ENCODE measurements at regions not wholly inside any gene's neighbourhood (a gene's known extent, or its start where the extent isn't known, plus 50 kb on each side); places are given as distances from the start of the nearest gene placed in this dataset.
A peak's percentile ranks its signal among the peaks of the same experiment; 100 is the strongest.

DNA sequence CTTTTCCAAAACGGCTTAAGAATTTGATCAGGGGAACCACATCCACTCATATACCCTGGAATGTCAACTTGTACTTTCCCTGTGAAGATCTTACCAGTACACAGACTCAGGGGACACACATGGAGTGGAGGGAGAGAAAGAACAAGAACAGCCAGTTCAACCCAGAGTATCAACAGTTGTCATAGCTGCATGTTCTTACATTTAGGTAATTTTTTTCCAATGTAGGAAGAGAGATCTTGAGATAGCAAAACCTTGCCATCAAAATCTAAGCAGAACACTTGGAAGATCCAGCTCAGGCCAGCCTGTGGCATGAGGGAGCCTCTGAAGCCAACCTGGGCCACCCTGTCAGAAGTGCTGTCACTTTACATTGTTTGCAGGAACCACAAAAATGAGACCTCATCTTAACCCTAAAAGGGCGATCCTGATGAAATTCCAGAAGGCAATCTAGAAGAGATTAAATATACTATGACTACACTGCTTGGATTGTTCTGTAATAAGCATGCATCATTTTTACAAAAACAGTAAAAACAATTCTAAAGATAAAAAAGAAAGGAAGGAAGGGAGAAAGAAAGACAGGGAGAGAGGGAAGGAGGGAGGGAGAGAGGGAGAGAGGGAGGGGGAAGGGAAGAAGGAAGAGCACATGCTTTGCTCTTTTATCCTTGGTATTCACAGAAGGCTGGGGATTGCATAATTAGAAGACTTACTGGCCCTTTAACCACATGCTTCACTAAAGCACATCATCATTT, 124.7 kb upstream of the TCF21 start:
- 82% methylated on average over 2 of the region's 2 CpGs; no CpG with 5 or more reads in 1 of the 2 experiments for WGBS, 2 experiments (ENCODE audit: extremely low coverage in 1 of 2, insufficient coverage in 1 of 2, insufficient read length in 1 of 2, insufficient replicate concordance in 2 of 2, low coverage in 1 of 2, low lambda C conversion rate in 2 of 2, missing lambda C conversion rate in 1 of 2)
- DNase-seq (ENCODE audit: low read depth in 1 of 2, low spot score in 2 of 2): no peak
- H3K9ac ChIP-seq (replicated peaks in 1 of 4; ENCODE audit: extremely low read depth in 1 of 4, low read depth in 3 of 4, low read length in 3 of 4): no peak overlapping the region

More for the DNA sequence above, 124.7 kb upstream of the TCF21 start:
- Histone ChIP-seq H3K36me3 (ENCODE audit: control insufficient read depth in 2 of 4, insufficient read depth in 4 of 4, low read length in 3 of 4) (no peaks in the 10 kb centered on the region), H2BK12ac (ENCODE audit: low read depth, low read length) (no peak overlapping the region), H3K9me3 (ENCODE audit: insufficient read depth in 2 of 2, low read depth in 1 of 2, low read length in 1 of 2) (no peaks in the 10 kb centered on the region), H3K4me3 (ENCODE audit: extremely low read depth in 1 of 4, insufficient read depth in 2 of 4, low read depth in 3 of 4, low read length in 4 of 4) (no peak overlapping the region), H3K18ac (ENCODE audit: extremely low read depth, low read length) (no peak overlapping the region), H3K27me3 (replicated peaks in 1 of 4; ENCODE audit: control insufficient read depth in 3 of 4, extremely low read depth in 1 of 4, insufficient read depth in 3 of 4, low read length in 3 of 4) (no peaks in the 10 kb centered on the region), H3K23me2 (ENCODE audit: low read depth, low read length) (no peaks in the 10 kb centered on the region), H3K4me1 (replicated peaks in 1 of 4; ENCODE audit: control insufficient read depth in 3 of 4, insufficient read depth in 4 of 4, low read length in 3 of 4) (peaks cover 0 to 3% (median 0%) of the 10 kb centered on the region in 4 experiments; a peak in 1 of 7 replicates), H3K27ac (ENCODE audit: low read depth, low read length) (no peak overlapping the region), H3K79me1 (ENCODE audit: low read depth, low read length) (no peaks in the 10 kb centered on the region), H4K91ac (replicated peaks; ENCODE audit: insufficient read length, low read length) (no peak overlapping the region), H4K5ac (ENCODE audit: insufficient read length, low read depth, low read length) (no peak overlapping the region), H2BK5ac (ENCODE audit: low read depth, low read length) (no peak overlapping the region), H2AFZ (ENCODE audit: low read length) (peak overlapping the region; percentile 97), H2BK15ac (ENCODE audit: low read length) (no peak overlapping the region), H3K4me2 (ENCODE audit: insufficient read depth in 1 of 2, low read depth in 2 of 2, low read length in 2 of 2) (no peak overlapping the region), H4K20me1 (replicated peaks in 1 of 2; ENCODE audit: control insufficient read depth in 1 of 2, insufficient read depth in 2 of 2, low read length in 2 of 2) (no peaks in the 10 kb centered on the region), H2AK5ac (ENCODE audit: low read depth, low read length) (no peak overlapping the region), H3K4ac (replicated peaks; ENCODE audit: insufficient read length, low read depth, low read length) (no peak overlapping the region), H3K23ac (ENCODE audit: insufficient read length) (no peak overlapping the region), H4K8ac (ENCODE audit: extremely low read depth, insufficient read depth, low read length) (no peak overlapping the region), H3K56ac (replicated peaks; ENCODE audit: insufficient read length, low read depth, low read length) (no peak overlapping the region), H3K79me2 (ENCODE audit: control insufficient read depth in 1 of 2, insufficient read depth in 2 of 2, low read length in 2 of 2) (no peaks in the 10 kb centered on the region), H3K14ac (ENCODE audit: insufficient read length) (no peak overlapping the region), H2BK120ac (replicated peaks; ENCODE audit: low read depth, low read length) (no peak overlapping the region), H2BK20ac (ENCODE audit: low read length) (no peak overlapping the region)
- ChIA-PET CTCF (ENCODE audit: partially characterized antibody) (interaction anchor here (1.7 kb wide), 1 partner anchor 195 kb away, joined by 5 read pairs; no protein-coding TSS in a partner anchor), POLR2A (ENCODE audit: partially characterized antibody) (no interaction called here)
- FAIRE-seq: no peak
- TF ChIP-seq BRCA1 (IDR thresholded peaks at IDR 0.05; ENCODE audit: low read depth, low read length): no peak
- no peak for TF ChIP-seq SIRT6 (IDR thresholded peaks at IDR 0.05; ENCODE audit: low read length)
- TF ChIP-seq CTBP2 (IDR thresholded peaks at IDR 0.05; ENCODE audit: borderline replicate concordance, insufficient read depth, insufficient read length, low read length): no peak
- peak; percentile 45; the same call in 1 of the 2 replicates for TF ChIP-seq CEBPB (IDR thresholded peaks at IDR 0.05; ENCODE audit: low read depth, low read length)
- no peak for TF ChIP-seq BACH1 (IDR thresholded peaks at IDR 0.05; ENCODE audit: low read length)
- TF ChIP-seq POLR2A (IDR thresholded peaks at IDR 0.05; ENCODE audit: control extremely low read depth in 1 of 2, low read depth in 2 of 2, low read length in 2 of 2): no peak
- no peak for TF ChIP-seq JUN (IDR thresholded peaks at IDR 0.05; ENCODE audit: low read depth, low read length)
- TF ChIP-seq, protein P1, sequence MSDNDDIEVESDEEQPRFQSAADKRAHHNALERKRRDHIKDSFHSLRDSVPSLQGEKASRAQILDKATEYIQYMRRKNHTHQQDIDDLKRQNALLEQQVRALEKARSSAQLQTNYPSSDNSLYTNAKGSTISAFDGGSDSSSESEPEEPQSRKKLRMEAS (IDR thresholded peaks at IDR 0.05): peak; percentile 50; the same call in 1 of the 2 replicates
- TF ChIP-seq GTF2F1 (IDR thresholded peaks at IDR 0.05; ENCODE audit: borderline replicate concordance, low read depth, low read length): no peak
- no peak for TF ChIP-seq EGR1 (IDR thresholded peaks at IDR 0.05; ENCODE audit: borderline replicate concordance, low read depth, low read length)
- no peak for TF ChIP-seq FOSL1 (IDR thresholded peaks at IDR 0.05; ENCODE audit: insufficient read depth, low read depth, low read length)

Measured in H1 (cell line).